WI38 (cell line): ENCODE measurements at regions not wholly inside any gene's neighbourhood (a gene's known extent, or its start where the extent isn't known, plus 50 kb on each side); places are given as distances from the start of the nearest gene placed in this dataset.

ENCODE experiments used
- H3K4me3 ChIP-seq: 2 replicates; pipeline ENCODE4 v1.5.1; 2011; ENCODE audit warnings: low read depth, mild to moderate bottlenecking, control low read depth, low read length
- CTCF ChIP-seq: IDR thresholded peaks from 2 replicates; pipeline ENCODE4 v1.5.1; 2012; ENCODE audit warnings: low read depth, mild to moderate bottlenecking, control low read depth, low read length

GRCh38 chr2:225165052-225165451 lies 122.8 kb upstream of the DOCK10 start:
- H3K4me3 ChIP-seq, result no peak overlapping the region
- TF ChIP-seq CTCF, result no peak

- no peak overlapping the region for H3K4me3 ChIP-seq
- no peak for TF ChIP-seq CTCF
These were observed 122.3 kb upstream of the DOCK10 start for GRCh38 chr2:225164401-225165050.

GRCh38 chr2:225158360-225158759 lies 116.1 kb upstream of the DOCK10 start:
- no peak overlapping the region for H3K4me3 ChIP-seq

GRCh38 chr2:225156853-225157451 lies 114.7 kb upstream of the DOCK10 start:
- TF ChIP-seq CTCF, result no peak
- H3K4me3 ChIP-seq, result no peak overlapping the region

More at GRCh38 chr2:225158360-225158759, 116.1 kb upstream of the DOCK10 start:
- no peak for TF ChIP-seq CTCF

- TF ChIP-seq CTCF, result no peak
- H3K4me3 ChIP-seq, result no peak overlapping the region
These were observed 98.5 kb upstream of the DOCK10 start for GRCh38 chr2:225140723-225141122.

- TF ChIP-seq CTCF, result no peak
- no peak overlapping the region for H3K4me3 ChIP-seq
These were observed 95.7 kb upstream of the DOCK10 start for GRCh38 chr2:225137971-225138370.

- no peak for TF ChIP-seq CTCF
- H3K4me3 ChIP-seq, result no peak overlapping the region
These were observed 94.3 kb upstream of the DOCK10 start for GRCh38 chr2:225136552-225136951.
